Peyer's patch (tissue), 4 donors: ENCODE measurements at regions not wholly inside any gene's neighbourhood (a gene's known extent, or its start where the extent isn't known, plus 50 kb on each side); places are given as distances from the start of the nearest gene placed in this dataset.
A peak's percentile ranks its signal among the peaks of the same experiment; 100 is the strongest.

Experiments used
- POLR2A ChIP-seq, 2 donors: fragments of 450-650 bp; IDR thresholded peaks; one replicate each; pipeline ENCODE4 v1.5.1; 2017; ENCODE audit warnings: antibody characterized with exemption in 2 of 2, mild to moderate bottlenecking in 2 of 2, moderate library complexity in 2 of 2
- TF ChIP-seq, protein P1 (sequence below), 6 experiments: fragments of 450-650 bp in 4 of 6; fragments of 200-600 bp in 2 of 6; sonication (generic) in 1 of 6; IDR thresholded peaks; one replicate each; pipeline ENCODE4 v1.5.1; 2017 to 2019; ENCODE audit warnings: antibody characterized with exemption in 6 of 6, mild to moderate bottlenecking in 3 of 6, moderate library complexity in 1 of 6

DNA sequence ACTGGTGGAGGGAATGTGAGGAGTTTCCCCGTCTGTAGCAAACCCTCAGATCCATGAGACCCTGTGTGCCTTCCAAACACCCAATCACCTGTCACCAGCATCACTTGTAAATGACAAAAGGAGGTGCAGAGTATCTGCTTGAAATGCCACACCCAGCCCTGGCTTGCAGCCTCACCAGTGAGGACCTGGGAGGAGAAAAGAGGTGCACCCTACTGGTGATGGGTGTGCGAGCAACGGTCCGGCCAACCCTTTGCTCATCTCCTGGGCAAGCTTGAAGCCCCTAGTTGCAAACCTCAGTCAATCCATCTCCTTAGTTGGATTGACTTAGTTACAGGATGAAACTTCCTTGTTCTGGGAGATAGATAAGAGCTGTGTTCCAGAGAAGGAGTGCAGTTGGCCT, 62.4 kb upstream of the WAPL start:
- TF ChIP-seq POLR2A (IDR thresholded peaks at IDR 0.05) = no peak
- TF ChIP-seq, protein P1, sequence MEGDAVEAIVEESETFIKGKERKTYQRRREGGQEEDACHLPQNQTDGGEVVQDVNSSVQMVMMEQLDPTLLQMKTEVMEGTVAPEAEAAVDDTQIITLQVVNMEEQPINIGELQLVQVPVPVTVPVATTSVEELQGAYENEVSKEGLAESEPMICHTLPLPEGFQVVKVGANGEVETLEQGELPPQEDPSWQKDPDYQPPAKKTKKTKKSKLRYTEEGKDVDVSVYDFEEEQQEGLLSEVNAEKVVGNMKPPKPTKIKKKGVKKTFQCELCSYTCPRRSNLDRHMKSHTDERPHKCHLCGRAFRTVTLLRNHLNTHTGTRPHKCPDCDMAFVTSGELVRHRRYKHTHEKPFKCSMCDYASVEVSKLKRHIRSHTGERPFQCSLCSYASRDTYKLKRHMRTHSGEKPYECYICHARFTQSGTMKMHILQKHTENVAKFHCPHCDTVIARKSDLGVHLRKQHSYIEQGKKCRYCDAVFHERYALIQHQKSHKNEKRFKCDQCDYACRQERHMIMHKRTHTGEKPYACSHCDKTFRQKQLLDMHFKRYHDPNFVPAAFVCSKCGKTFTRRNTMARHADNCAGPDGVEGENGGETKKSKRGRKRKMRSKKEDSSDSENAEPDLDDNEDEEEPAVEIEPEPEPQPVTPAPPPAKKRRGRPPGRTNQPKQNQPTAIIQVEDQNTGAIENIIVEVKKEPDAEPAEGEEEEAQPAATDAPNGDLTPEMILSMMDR (IDR thresholded peaks at IDR 0.05) = peak in 1 of 6 experiments; percentile 11
